CD4-positive, alpha-beta memory T cell (primary cell): ENCODE measurements at regions not wholly inside any gene's neighbourhood (a gene's known extent, or its start where the extent isn't known, plus 50 kb on each side); places are given as distances from the start of the nearest gene placed in this dataset.
"Not testable (repeated sequence)": the region's sequence is repeated elsewhere in the genome, so short reads cannot be mapped to it uniquely, and the experiment has no call there.

ENCODE experiments used
- CTCF ChIA-PET: fragments of 350-600 bp; sonication (Branson Sonifier 250); formaldehyde crosslinking; loops from one replicate; lab custom pipeline; 2021; ENCODE audit warnings: inconsistent platforms; ENCODE audit not compliant: partially characterized antibody; lab: Charles Lee
- POLR2A ChIA-PET: fragments of 350-600 bp; sonication (Branson Sonifier 250); formaldehyde crosslinking; loops from one replicate; lab custom pipeline; 2021; ENCODE audit not compliant: partially characterized antibody; lab: Charles Lee
- DNase-seq, 5 donors: peaks; one replicate each; pipeline versions ENCODE4 v3.0.0 to v3.0.0-alpha.2; 2020 to 2022; ENCODE audit warnings: mixed read lengths in 1 of 5
- H3K27ac ChIP-seq: one replicate; pipeline ENCODE4 v1.7.0; 2013; ENCODE audit warnings: low read depth, low read length
- H3K27me3 ChIP-seq: 2 replicates; pipeline ENCODE4 v1.7.0; 2013; ENCODE audit warnings: mild to moderate bottlenecking, low read length, moderate library complexity; ENCODE audit not compliant: insufficient read depth
- H3K36me3 ChIP-seq: 2 replicates; pipeline ENCODE4 v1.7.0; 2013; ENCODE audit warnings: mild to moderate bottlenecking, low read length, moderate library complexity; ENCODE audit not compliant: insufficient read depth
- H3K4me1 ChIP-seq: 2 replicates; pipeline ENCODE4 v1.7.0; 2013; ENCODE audit warnings: mild to moderate bottlenecking, low read length, moderate library complexity; ENCODE audit not compliant: insufficient read depth
- H3K4me3 ChIP-seq, 2 donors: one replicate each; pipeline ENCODE4 v1.7.0; 2013; ENCODE audit warnings: low read length in 2 of 2, mild to moderate bottlenecking in 1 of 2
- H3K9me3 ChIP-seq, 2 donors: one replicate each; pipeline ENCODE4 v1.7.0; 2013; ENCODE audit warnings: low read length in 2 of 2, control low read depth in 1 of 2; ENCODE audit not compliant: control insufficient read depth in 1 of 2
- H3K27ac Mint-ChIP-seq, 7 donors: one replicate each; pipeline ENCODE4 v1.8.0; 2020 to 2021; ENCODE audit warnings: mixed read lengths in 7 of 7, mild to moderate bottlenecking in 6 of 7, inconsistent platforms in 3 of 7, moderate library complexity in 3 of 7
- H3K27me3 Mint-ChIP-seq, 2 donors: one replicate each; pipeline ENCODE4 v1.8.0; 2020 to 2021; ENCODE audit warnings: mixed read lengths in 2 of 2
- H3K36me3 Mint-ChIP-seq, 2 donors: one replicate each; pipeline ENCODE4 v1.8.0; 2020 to 2021; ENCODE audit warnings: mixed read lengths in 2 of 2, inconsistent platforms in 1 of 2, mild to moderate bottlenecking in 1 of 2
- H3K4me1 Mint-ChIP-seq, 4 donors: one replicate each; pipeline ENCODE4 v1.8.0; 2020 to 2021; ENCODE audit warnings: mixed read lengths in 4 of 4, mild to moderate bottlenecking in 1 of 4
- H3K4me3 Mint-ChIP-seq, 8 donors: one replicate each; pipeline ENCODE4 v1.8.0; 2020 to 2021; ENCODE audit warnings: mixed read lengths in 8 of 8, mild to moderate bottlenecking in 7 of 8, moderate library complexity in 6 of 8, inconsistent platforms in 3 of 8
- H3K9me3 Mint-ChIP-seq, 8 donors: one replicate each; pipeline ENCODE4 v1.8.0; 2020 to 2021; ENCODE audit warnings: mixed read lengths in 8 of 8, mild to moderate bottlenecking in 5 of 8, inconsistent platforms in 3 of 8, moderate library complexity in 1 of 8
- intact Hi-C: fragments of 100-400 bp; cut with micrococcal nuclease; formaldehyde crosslinking; loops from one replicate; pipeline ENCODE4 v1.15.1; 2023

GRCh38 chr11:105367129-105367528 is 227.6 kb upstream of the CARD18 start:
- H3K9me3 ChIP-seq = no peaks in the 10 kb centered on the region
- Mint-ChIP-seq H3K27ac (no peak overlapping the region), H3K9me3 (no peaks in the 10 kb centered on the region)

GRCh38 chr11:105361651-105362050 is 222.1 kb upstream of the CARD18 start:
- Histone ChIP-seq H3K27ac (no peak overlapping the region), H3K27me3 (no peaks in the 10 kb centered on the region), H3K9me3 (no peaks in the 10 kb centered on the region), H3K4me1 (no peaks in the 10 kb centered on the region), H3K36me3 (no peaks in the 10 kb centered on the region), H3K4me3 (no peak overlapping the region)
- Mint-ChIP-seq H3K27ac (no peak overlapping the region), H3K9me3 (no peaks in the 10 kb centered on the region), H3K27me3 (peaks cover 3 to 6% of the 10 kb centered on the region in 2 donors), H3K4me1 (no peaks in the 10 kb centered on the region), H3K4me3 (no peak overlapping the region), H3K36me3 (no peaks in the 10 kb centered on the region)
- POLR2A ChIA-PET = no interaction called here
- intact Hi-C loops = no loop called here
- CTCF ChIA-PET = no interaction called here
- no peak for DNase-seq

More at GRCh38 chr11:105367129-105367528, 227.6 kb upstream of the CARD18 start:
- no peaks in the 10 kb centered on the region for H3K36me3 ChIP-seq
- intact Hi-C loops = no loop called here
- no peak overlapping the region for H3K27ac ChIP-seq
- no peaks in the 10 kb centered on the region for H3K4me1 ChIP-seq
- ChIA-PET POLR2A (no interaction called here), CTCF (no interaction called here)
- Mint-ChIP-seq H3K36me3 (no peaks in the 10 kb centered on the region), H3K4me1 (no peaks in the 10 kb centered on the region), H3K4me3 (no peak overlapping the region), H3K27me3 (peaks cover 0 to 2% of the 10 kb centered on the region in 2 donors)
- DNase-seq = no peak
- no peak overlapping the region for H3K4me3 ChIP-seq
- H3K27me3 ChIP-seq = no peaks in the 10 kb centered on the region

- ChIA-PET CTCF (interaction anchor here (0.7 kb wide), 1 partner anchor 673 kb away, joined by 4 read pairs; no protein-coding TSS in a partner anchor), POLR2A (no interaction called here)
- H3K4me1 Mint-ChIP-seq = no peaks in the 10 kb centered on the region
Observed at GRCh38 chr11:105357764-105358163, 218.2 kb upstream of the CARD18 start.

GRCh38 chr11:105357146-105357545 is 217.6 kb upstream of the CARD18 start:
- H3K4me3 Mint-ChIP-seq = no peak overlapping the region
- H3K4me3 ChIP-seq = no peak overlapping the region
- no peaks in the 10 kb centered on the region for H3K27me3 ChIP-seq
- POLR2A ChIA-PET = no interaction called here
- H3K27ac Mint-ChIP-seq = no peak overlapping the region
- no peaks in the 10 kb centered on the region for H3K4me1 Mint-ChIP-seq
- H3K36me3 ChIP-seq = no peaks in the 10 kb centered on the region
- H3K27me3 Mint-ChIP-seq = peaks cover 5% of the 10 kb centered on the region in 2 donors
- H3K9me3 ChIP-seq = no peaks in the 10 kb centered on the region
- no peaks in the 10 kb centered on the region for H3K36me3 Mint-ChIP-seq
- H3K27ac ChIP-seq = no peak overlapping the region
- no peaks in the 10 kb centered on the region for H3K9me3 Mint-ChIP-seq
- intact Hi-C loops = no loop called here
- CTCF ChIA-PET = no interaction called here
- no peaks in the 10 kb centered on the region for H3K4me1 ChIP-seq
- DNase-seq = no peak

More at GRCh38 chr11:105357764-105358163, 218.2 kb upstream of the CARD18 start:
- Mint-ChIP-seq H3K4me3 (no peak overlapping the region), H3K27ac (no peak overlapping the region), H3K9me3 (no peaks in the 10 kb centered on the region), H3K27me3 (peaks cover 5% of the 10 kb centered on the region in 2 donors), H3K36me3 (no peaks in the 10 kb centered on the region)
- Histone ChIP-seq H3K36me3 (no peaks in the 10 kb centered on the region), H3K4me1 (no peaks in the 10 kb centered on the region), H3K27ac (no peak overlapping the region), H3K4me3 (no peak overlapping the region), H3K9me3 (no peaks in the 10 kb centered on the region), H3K27me3 (no peaks in the 10 kb centered on the region)
- no peak for DNase-seq
- intact Hi-C loops = no loop called here

- H3K27me3 Mint-ChIP-seq, H3K4me1 ChIP-seq, H3K4me3 Mint-ChIP-seq, H3K9me3 ChIP-seq, H3K27me3 ChIP-seq, H3K27ac Mint-ChIP-seq, intact Hi-C loops, POLR2A ChIA-PET, H3K4me3 ChIP-seq, DNase-seq, H3K36me3 ChIP-seq, H3K4me1 Mint-ChIP-seq, CTCF ChIA-PET, H3K36me3 Mint-ChIP-seq, H3K27ac ChIP-seq: not testable (repeated sequence)
- peaks cover 0 to 15% (median 11%) of the 10 kb centered on the region in 8 donors for H3K9me3 Mint-ChIP-seq
Observed at GRCh38 chr11:105349867-105350266, 210.3 kb upstream of the CARD18 start.

- Histone ChIP-seq H3K36me3 (no peaks in the 10 kb centered on the region), H3K27me3 (no peaks in the 10 kb centered on the region), H3K4me1 (no peaks in the 10 kb centered on the region), H3K4me3 (no peak overlapping the region), H3K9me3 (no peaks in the 10 kb centered on the region), H3K27ac (no peak overlapping the region)
- Mint-ChIP-seq H3K36me3 (no peaks in the 10 kb centered on the region), H3K4me3 (no peak overlapping the region), H3K4me1 (no peaks in the 10 kb centered on the region), H3K27me3 (peaks cover 0 to 7% of the 10 kb centered on the region in 2 donors), H3K27ac (no peak overlapping the region), H3K9me3 (peaks cover 0 to 12% (median 8%) of the 10 kb centered on the region in 8 donors)
- DNase-seq = no peak
- intact Hi-C loops = no loop called here
- ChIA-PET CTCF (no interaction called here), POLR2A (no interaction called here)
Observed at GRCh38 chr11:105344938-105345337, 205.4 kb upstream of the CARD18 start.

GRCh38 chr11:105334025-105334714 is 194.6 kb upstream of the CARD18 start:
- H3K27ac ChIP-seq = no peak overlapping the region
- no peaks in the 10 kb centered on the region for H3K4me1 ChIP-seq
- Mint-ChIP-seq H3K4me3 (no peak overlapping the region), H3K27ac (no peak overlapping the region), H3K4me1 (no peaks in the 10 kb centered on the region), H3K36me3 (no peaks in the 10 kb centered on the region), H3K9me3 (peaks cover 0 to 13% (median 5%) of the 10 kb centered on the region in 8 donors), H3K27me3 (peaks cover 0 to 4% of the 10 kb centered on the region in 2 donors)
- no peak for DNase-seq
- intact Hi-C loops = no loop called here
- H3K4me3 ChIP-seq = no peak overlapping the region
- POLR2A ChIA-PET = no interaction called here
- no peaks in the 10 kb centered on the region for H3K9me3 ChIP-seq
- H3K27me3 ChIP-seq = no peaks in the 10 kb centered on the region
- CTCF ChIA-PET = no interaction called here
- no peaks in the 10 kb centered on the region for H3K36me3 ChIP-seq
